Effector memory CD4-positive, alpha-beta T cell (primary cell): ENCODE measurements at regions not wholly inside any gene's neighbourhood (a gene's known extent, or its start where the extent isn't known, plus 50 kb on each side); places are given as distances from the start of the nearest gene placed in this dataset.

ENCODE experiments used
- DNase-seq, 3 donors: peaks; one replicate each; pipeline ENCODE4 v3.0.0-alpha.2; 2020
- H3K27ac ChIP-seq: 2 replicates; pipeline ENCODE4 v1.7.0; 2013; ENCODE audit warnings: mild to moderate bottlenecking, low read length, moderate library complexity; ENCODE audit not compliant: insufficient read depth, poor library complexity, severe bottlenecking
- H3K27me3 ChIP-seq: replicated peaks from 2 replicates; pipeline ENCODE4 v1.7.0; 2013; ENCODE audit warnings: mild to moderate bottlenecking, low read length; ENCODE audit not compliant: insufficient read depth, control insufficient read depth, poor library complexity, severe bottlenecking
- H3K36me3 ChIP-seq: 2 replicates; pipeline ENCODE4 v1.7.0; 2013; ENCODE audit warnings: mild to moderate bottlenecking, low read length, moderate library complexity; ENCODE audit not compliant: control insufficient read depth, insufficient read depth
- H3K4me1 ChIP-seq: 2 replicates; pipeline ENCODE4 v1.7.0; 2013; ENCODE audit warnings: low read length, mild to moderate bottlenecking; ENCODE audit not compliant: control insufficient read depth, insufficient read depth, poor library complexity, severe bottlenecking
- H3K4me3 ChIP-seq: 2 replicates; pipeline ENCODE4 v1.7.0; 2013; ENCODE audit warnings: low read length, low read depth, mild to moderate bottlenecking; ENCODE audit not compliant: insufficient read depth, poor library complexity, severe bottlenecking
- H3K9me3 ChIP-seq: 2 replicates; pipeline ENCODE4 v1.7.0; 2013; ENCODE audit warnings: mild to moderate bottlenecking, low read length, moderate library complexity; ENCODE audit not compliant: control insufficient read depth

DNA sequence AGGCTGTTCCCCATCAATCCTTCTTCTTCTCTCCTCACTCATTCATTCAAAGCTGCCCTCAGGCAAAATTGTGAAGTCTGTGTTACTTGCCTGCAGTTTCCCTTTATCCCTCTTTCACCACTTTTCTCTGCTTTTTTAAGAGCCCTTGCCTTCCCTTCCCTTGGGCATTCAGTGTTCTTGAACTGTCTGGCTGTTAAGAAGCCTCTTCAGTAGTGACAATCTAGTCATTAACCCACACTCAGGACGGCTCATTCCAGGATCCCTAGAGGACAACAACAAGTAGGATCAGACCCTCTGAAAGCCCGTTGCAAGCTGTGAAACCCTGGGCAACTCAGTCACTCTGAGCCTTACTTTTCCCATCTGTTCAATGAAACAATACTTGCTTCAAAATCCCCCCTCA lies 615.7 kb downstream of the EPHA4 start:
- H3K36me3 ChIP-seq: no peaks in the 10 kb centered on the region
- no peak overlapping the region for H3K4me3 ChIP-seq
- no peak for DNase-seq
- H3K9me3 ChIP-seq: no peaks in the 10 kb centered on the region
- H3K4me1 ChIP-seq: no peaks in the 10 kb centered on the region
- H3K27me3 ChIP-seq: no peaks in the 10 kb centered on the region
- H3K27ac ChIP-seq: no peak overlapping the region

DNA sequence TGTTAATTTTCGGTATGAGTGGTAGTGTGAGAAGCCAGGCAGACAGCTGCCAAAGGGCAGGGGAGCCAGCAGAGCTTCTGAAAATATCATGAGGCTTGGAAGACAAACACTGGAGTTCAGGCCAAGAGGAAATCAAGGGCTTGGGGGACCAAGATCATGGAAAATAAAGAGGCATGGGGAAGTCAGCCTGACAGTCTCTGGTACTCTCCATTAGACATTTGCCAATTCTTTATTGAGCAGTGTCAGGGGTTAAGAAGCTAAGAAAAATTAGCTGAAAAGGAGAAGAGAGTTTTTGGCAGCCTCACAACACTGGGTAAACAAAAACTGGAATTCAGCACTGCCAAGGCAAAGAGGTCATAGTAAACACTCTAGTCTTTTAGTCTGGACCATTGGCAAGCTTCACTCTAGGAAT lies 612.7 kb downstream of the EPHA4 start:
- no peak overlapping the region for H3K4me3 ChIP-seq

DNA sequence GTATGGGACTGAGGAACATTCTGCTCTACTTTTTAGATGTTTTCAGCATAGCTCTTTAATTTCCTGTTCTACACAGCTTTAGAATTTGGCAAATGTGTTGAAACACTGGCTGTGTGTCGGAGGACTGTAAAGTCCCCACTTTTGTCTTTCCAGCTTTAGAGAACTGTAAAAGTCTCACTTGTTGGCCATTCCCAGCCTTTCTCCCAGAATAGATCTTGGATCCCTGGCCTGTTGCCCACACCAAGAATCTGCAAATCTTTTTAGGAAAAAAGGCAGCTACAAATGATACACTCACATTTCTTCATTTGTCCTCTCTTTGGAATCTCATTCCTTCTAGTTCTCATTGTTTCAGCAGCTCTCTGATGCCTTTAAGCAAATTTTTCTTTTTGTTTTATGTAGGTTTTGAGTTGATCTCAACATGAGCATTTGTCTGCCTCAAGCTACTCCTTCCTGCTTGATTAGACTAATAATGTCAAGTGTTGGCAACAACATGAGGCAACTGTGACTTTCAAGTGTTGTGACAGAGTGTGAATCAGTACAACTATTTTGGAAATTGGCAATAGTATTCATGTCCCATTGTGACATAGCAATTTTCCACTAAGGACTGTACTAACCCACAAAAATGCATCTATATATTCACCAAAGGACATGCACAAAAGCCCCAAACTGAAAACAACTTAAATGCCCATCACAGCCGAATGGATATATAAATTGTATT lies 610.8 kb downstream of the EPHA4 start:
- Histone ChIP-seq H3K36me3 (no peaks in the 10 kb centered on the region), H3K4me3 (no peak overlapping the region), H3K27me3 (no peaks in the 10 kb centered on the region), H3K27ac (no peak overlapping the region), H3K9me3 (no peaks in the 10 kb centered on the region), H3K4me1 (no peaks in the 10 kb centered on the region)
- DNase-seq: no peak

More for the DNA sequence above, 612.7 kb downstream of the EPHA4 start:
- no peak overlapping the region for H3K27ac ChIP-seq
- no peaks in the 10 kb centered on the region for H3K36me3 ChIP-seq
- H3K27me3 ChIP-seq: no peaks in the 10 kb centered on the region
- H3K9me3 ChIP-seq: no peaks in the 10 kb centered on the region
- DNase-seq: no peak
- H3K4me1 ChIP-seq: no peaks in the 10 kb centered on the region

DNA sequence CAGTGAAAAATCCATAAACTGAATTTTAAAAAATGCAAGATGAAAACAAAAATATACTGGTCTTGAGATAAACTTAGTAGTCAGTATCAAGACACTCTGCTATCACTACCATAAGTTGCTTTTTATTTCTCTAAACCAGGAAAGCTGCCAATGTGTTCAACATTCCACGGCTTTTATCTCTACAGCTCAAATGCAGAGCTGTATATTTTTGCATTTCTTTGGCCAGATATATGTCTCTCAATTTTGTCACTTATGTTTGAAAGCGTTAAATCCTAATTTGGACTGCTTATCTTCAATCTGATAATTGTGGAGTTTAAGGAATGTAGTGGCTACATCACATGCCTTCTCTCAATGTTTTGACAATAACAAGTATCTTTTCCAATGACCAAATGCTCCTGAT lies 609.5 kb downstream of the EPHA4 start:
- Histone ChIP-seq H3K4me3 (no peak overlapping the region), H3K9me3 (no peaks in the 10 kb centered on the region), H3K27ac (no peak overlapping the region), H3K27me3 (no peaks in the 10 kb centered on the region), H3K36me3 (no peaks in the 10 kb centered on the region), H3K4me1 (no peaks in the 10 kb centered on the region)
- DNase-seq: no peak

DNA sequence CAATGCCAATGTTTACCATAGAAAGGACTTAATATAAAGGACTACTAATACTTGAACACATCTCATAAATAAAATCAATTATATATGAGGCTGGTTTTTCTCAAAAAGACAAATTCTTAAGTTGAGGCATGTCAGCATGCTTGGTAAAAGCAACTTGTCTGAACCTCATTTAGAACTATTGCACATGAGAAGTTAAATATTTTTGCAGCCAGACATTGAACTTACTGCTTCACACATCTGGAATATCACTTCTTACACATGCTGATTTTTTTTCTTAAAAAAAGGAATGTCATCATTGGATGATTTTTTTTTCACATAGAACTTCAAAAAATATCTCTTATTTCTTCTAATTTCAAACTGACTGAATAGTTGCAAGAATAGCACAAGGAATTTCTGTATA lies 609.0 kb downstream of the EPHA4 start:
- Histone ChIP-seq H3K4me3 (no peak overlapping the region), H3K4me1 (no peaks in the 10 kb centered on the region), H3K36me3 (no peaks in the 10 kb centered on the region), H3K9me3 (no peaks in the 10 kb centered on the region), H3K27me3 (no peaks in the 10 kb centered on the region), H3K27ac (no peak overlapping the region)
- no peak for DNase-seq

DNA sequence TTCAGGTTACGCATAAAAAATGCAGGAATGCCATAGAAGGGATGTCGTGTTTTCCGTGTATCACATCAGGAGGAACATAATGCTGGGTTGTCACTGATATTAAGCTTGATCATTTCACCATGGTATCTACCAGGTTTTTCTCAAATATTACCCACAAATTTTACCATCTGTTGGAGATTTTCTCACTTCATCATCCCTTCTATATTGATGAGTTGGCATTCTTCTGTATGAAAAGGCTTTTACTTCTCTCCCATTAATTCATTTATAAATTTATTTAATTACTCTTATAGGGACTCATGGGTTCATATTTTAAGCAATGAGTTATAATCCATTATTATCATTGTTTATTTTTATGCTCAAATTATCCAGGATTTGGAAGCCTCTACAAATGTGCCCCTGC lies 608.2 kb downstream of the EPHA4 start:
- Histone ChIP-seq H3K4me3 (no peak overlapping the region), H3K4me1 (no peaks in the 10 kb centered on the region), H3K9me3 (no peaks in the 10 kb centered on the region), H3K27me3 (no peaks in the 10 kb centered on the region), H3K27ac (no peak overlapping the region), H3K36me3 (no peaks in the 10 kb centered on the region)
- DNase-seq: no peak

DNA sequence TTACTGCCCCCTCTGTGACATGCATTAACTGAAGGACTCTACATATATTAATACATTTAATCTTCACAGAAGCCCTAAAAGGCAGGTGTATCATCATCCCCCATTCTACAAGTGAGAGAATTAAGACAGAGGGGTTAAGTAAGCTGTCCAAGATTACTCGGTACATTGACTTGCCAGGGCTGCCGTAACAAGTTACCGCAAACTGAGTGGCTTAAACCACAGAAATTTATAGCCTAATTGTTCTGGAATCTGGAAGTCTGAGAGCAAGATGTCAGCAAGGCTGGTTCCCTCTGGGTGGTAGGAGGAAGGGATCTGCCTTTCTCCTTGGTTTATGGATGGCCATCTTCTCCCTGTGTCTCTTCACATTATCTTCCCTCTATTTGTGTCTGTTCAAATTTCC lies 605.5 kb downstream of the EPHA4 start:
- Histone ChIP-seq H3K27ac (no peak overlapping the region), H3K4me1 (no peaks in the 10 kb centered on the region), H3K9me3 (no peaks in the 10 kb centered on the region), H3K4me3 (no peak overlapping the region), H3K36me3 (no peaks in the 10 kb centered on the region), H3K27me3 (no peaks in the 10 kb centered on the region)
- no peak for DNase-seq

DNA sequence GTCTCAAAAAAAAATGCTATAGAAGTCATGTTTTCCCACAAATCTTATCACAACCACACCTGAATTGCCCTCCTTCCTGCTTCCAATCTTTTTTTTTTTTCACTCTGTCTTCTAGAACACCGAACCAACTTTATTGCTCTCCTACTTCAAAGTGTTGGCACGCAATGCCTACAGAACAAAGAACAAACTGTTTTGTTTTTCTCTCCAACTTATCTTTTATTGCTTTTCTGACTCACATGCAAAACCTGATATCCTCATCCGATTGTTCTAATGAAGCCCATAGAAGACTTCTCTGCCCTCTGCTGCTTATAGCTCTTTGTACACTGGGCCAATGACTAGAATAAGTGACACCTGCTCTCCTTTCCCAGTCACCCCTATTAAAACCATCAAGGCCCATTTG lies 602.8 kb downstream of the EPHA4 start:
- H3K27ac ChIP-seq: no peak overlapping the region
- DNase-seq: no peak
- no peaks in the 10 kb centered on the region for H3K4me1 ChIP-seq
- no peak overlapping the region for H3K4me3 ChIP-seq
- H3K9me3 ChIP-seq: no peaks in the 10 kb centered on the region
- H3K27me3 ChIP-seq: no peaks in the 10 kb centered on the region
- no peaks in the 10 kb centered on the region for H3K36me3 ChIP-seq

DNA sequence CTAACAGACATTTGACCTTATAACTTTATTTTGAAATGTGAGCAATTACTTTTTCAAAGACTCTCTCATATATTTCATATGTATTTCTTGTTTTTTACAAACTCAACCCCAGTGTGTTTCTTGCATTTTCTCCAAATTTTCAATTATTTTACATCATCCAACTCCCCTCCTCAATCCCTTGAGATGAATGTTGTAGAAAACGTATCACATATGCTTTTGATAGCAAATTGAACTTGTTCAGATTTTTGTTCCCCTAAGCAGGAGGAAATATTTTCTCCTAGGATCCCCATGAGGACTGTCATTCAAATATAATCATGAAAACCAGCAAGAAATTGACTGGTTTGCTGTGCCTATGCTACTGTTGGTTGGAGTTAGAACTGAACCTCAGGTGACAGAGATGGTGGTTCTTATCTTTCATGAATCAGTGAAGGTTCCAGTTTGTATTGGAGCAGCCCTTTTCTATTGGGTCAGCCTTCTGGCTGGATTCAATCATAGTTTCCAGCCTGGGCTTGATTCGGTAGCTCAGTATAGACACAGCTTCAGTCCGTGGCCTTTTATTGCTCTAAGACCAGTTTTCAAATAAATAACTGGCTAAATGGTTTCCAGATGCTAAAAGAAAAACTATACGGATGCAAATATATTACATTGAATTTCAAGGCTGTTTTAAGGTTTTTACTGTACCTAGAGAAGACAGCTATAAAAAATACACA lies 591.0 kb downstream of the EPHA4 start:
- no peaks in the 10 kb centered on the region for H3K36me3 ChIP-seq
- no peak overlapping the region for H3K4me3 ChIP-seq
- H3K9me3 ChIP-seq: no peaks in the 10 kb centered on the region
- DNase-seq: no peak
- H3K4me1 ChIP-seq: no peaks in the 10 kb centered on the region
- no peaks in the 10 kb centered on the region for H3K27me3 ChIP-seq
- no peak overlapping the region for H3K27ac ChIP-seq

DNA sequence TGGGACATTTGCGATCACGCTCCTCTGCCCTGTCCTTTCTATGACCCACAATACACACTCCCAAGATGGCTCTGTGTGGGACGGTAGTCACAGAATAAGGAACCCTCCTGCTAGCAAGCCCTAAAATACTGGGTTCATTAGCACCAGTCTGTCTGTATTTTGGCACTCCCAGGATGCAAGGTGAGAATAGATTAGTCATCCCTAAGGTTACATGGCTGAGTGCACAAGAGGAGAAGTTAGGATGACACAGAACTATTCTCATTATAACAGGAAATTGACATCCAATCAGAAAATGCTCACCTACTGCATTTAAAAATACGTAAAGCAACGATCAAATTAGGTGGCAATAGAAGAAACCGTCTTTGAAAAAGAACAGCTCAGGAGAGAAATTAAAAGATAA lies 590.2 kb downstream of the EPHA4 start:
- H3K4me3 ChIP-seq: no peak overlapping the region
- H3K9me3 ChIP-seq: no peaks in the 10 kb centered on the region
- H3K27ac ChIP-seq: no peak overlapping the region
- no peaks in the 10 kb centered on the region for H3K4me1 ChIP-seq
- no peaks in the 10 kb centered on the region for H3K36me3 ChIP-seq
- no peak for DNase-seq
- no peaks in the 10 kb centered on the region for H3K27me3 ChIP-seq
